ENCODE measurements at regions not wholly inside any gene's neighbourhood (a gene's known extent, or its start where the extent isn't known, plus 50 kb on each side); places are given as distances from the start of the nearest gene placed in this dataset.

DNA sequence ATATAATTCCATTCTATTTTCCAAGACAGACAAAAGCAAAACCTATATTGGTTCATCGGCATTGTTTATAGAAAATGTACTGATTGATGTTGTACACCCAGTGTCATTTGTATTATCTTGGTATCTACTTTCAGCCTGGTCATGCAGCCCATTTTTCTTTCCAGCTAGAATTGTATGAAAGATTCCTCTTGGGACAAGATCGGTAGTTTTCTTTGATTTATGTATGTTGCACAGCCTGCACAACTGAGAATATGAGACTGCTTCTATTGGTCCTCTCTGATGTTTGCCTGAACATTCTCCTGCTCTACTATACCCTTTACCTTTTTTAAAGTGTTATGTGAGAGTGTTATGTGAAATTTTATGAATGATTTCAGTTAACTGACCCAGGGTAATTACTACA lies 487.7 kb upstream of the PRR20A start:
- Histone ChIP-seq H3K9me2 (replicated peaks; ENCODE audit: low read length) (no peaks in the 10 kb centered on the region), H3K79me2 (ENCODE audit: low read length) (no peaks in the 10 kb centered on the region), H4K20me1 (ENCODE audit: low read length) (no peaks in the 10 kb centered on the region), H3K27me3 (ENCODE audit: low read length) (no peaks in the 10 kb centered on the region), H3K4me1 (ENCODE audit: insufficient read depth, low read length) (no peaks in the 10 kb centered on the region), H3F3A (ENCODE audit: low read length, unreplicated experiment) (no peaks in the 10 kb centered on the region), H3K36me3 (ENCODE audit: low read depth, low read length) (no peaks in the 10 kb centered on the region), H3K27ac (ENCODE audit: low read length) (no peak overlapping the region), H3K9me3 (ENCODE audit: low read length) (no peaks in the 10 kb centered on the region), H2AFZ (ENCODE audit: low read length) (no peak overlapping the region), H3K4me3 (ENCODE audit: low read length) (no peak overlapping the region), H3K4me2 (ENCODE audit: low read length) (no peak overlapping the region), H3K9ac (ENCODE audit: low read length) (no peak overlapping the region)
- ChIA-PET CTCF (no interaction called here), POLR2A (ENCODE audit: unreplicated experiment) (no interaction called here)
- no TSS peak for BruUV-seq (replicated peaks)
- TF ChIP-seq, protein P1, sequence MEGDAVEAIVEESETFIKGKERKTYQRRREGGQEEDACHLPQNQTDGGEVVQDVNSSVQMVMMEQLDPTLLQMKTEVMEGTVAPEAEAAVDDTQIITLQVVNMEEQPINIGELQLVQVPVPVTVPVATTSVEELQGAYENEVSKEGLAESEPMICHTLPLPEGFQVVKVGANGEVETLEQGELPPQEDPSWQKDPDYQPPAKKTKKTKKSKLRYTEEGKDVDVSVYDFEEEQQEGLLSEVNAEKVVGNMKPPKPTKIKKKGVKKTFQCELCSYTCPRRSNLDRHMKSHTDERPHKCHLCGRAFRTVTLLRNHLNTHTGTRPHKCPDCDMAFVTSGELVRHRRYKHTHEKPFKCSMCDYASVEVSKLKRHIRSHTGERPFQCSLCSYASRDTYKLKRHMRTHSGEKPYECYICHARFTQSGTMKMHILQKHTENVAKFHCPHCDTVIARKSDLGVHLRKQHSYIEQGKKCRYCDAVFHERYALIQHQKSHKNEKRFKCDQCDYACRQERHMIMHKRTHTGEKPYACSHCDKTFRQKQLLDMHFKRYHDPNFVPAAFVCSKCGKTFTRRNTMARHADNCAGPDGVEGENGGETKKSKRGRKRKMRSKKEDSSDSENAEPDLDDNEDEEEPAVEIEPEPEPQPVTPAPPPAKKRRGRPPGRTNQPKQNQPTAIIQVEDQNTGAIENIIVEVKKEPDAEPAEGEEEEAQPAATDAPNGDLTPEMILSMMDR (conservative IDR thresholded peaks at IDR 0.05; ENCODE audit: low read depth, low read length): no peak
- no peak for TF ChIP-seq EZH2 (IDR thresholded peaks at IDR 0.05; ENCODE audit: low read length, unreplicated experiment)
- TF ChIP-seq EZH2phosphoT487 (IDR thresholded peaks at IDR 0.05; ENCODE audit: borderline replicate concordance, low read length): no peak
- DNase-seq: no peak
- intact Hi-C loops (cut with micrococcal nuclease): no loop called here
- ATAC-seq: no peak

DNA sequence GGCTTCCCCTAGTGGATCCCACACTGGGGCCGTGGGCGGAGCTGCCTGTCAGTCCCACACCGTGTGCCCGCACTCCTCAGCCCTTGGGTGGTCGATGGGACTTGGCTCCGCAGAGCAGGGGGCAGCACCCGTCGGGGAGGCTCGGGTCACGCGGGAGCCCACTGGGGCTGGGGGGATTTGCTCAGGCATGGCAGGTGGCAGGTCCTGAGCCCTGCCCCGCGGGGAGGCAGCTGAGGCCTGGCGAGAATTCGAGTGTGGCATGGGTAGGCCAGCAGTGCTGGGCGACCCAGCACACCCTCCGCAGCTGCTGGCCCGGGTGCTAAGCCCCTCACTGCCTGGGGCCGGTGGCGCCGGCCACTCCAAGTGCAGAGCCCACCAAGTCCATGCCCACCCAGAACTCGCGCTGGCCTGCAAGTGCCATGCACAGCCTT lies 481.7 kb upstream of the PRR20A start:
- H3K36me3 ChIP-seq (ENCODE audit: low read depth, low read length): no peaks in the 10 kb centered on the region
- H2AFZ ChIP-seq (ENCODE audit: low read length): no peak overlapping the region
- intact Hi-C loops (cut with micrococcal nuclease): no loop called here
- ChIA-PET CTCF (no interaction called here), POLR2A (ENCODE audit: unreplicated experiment) (no interaction called here)
- H3K9me2 ChIP-seq (replicated peaks; ENCODE audit: low read length): no peaks in the 10 kb centered on the region
- no peaks in the 10 kb centered on the region for H3K27me3 ChIP-seq (ENCODE audit: low read length)
- no peak overlapping the region for H3K27ac ChIP-seq (ENCODE audit: low read length)
- H3K9me3 ChIP-seq (ENCODE audit: low read length): no peaks in the 10 kb centered on the region
- no peak overlapping the region for H3K4me3 ChIP-seq (ENCODE audit: low read length)
- H3K79me2 ChIP-seq (ENCODE audit: low read length): no peaks in the 10 kb centered on the region
- H3K4me2 ChIP-seq (ENCODE audit: low read length): no peak overlapping the region
- H3F3A ChIP-seq (ENCODE audit: low read length, unreplicated experiment): no peaks in the 10 kb centered on the region
- TF ChIP-seq, protein P1 (conservative IDR thresholded peaks at IDR 0.05; ENCODE audit: low read depth, low read length): no peak
- H3K9ac ChIP-seq (ENCODE audit: low read length): no peak overlapping the region
- no peaks in the 10 kb centered on the region for H4K20me1 ChIP-seq (ENCODE audit: low read length)
- DNase-seq: no peak
- BruUV-seq (replicated peaks): no TSS peak
- no peak for ATAC-seq
- no peaks in the 10 kb centered on the region for H3K4me1 ChIP-seq (ENCODE audit: insufficient read depth, low read length)

DNA sequence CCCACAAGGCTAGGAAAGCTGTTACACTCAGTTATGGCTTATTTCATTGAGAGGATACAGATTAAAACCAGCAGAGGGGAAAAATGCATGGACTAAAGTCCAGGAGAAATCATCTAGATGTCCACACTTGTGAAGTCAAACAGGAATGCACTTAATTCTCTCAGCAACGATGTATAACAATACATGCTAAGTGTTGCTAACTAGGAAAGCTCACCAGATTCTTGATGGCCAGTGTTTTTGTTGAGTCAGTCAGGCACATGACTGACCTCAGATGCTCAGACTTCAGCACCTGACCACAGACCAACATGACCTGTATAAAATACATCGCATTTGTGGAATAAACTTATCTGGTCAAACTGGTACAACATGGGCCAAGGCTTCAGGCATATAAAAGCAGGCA lies 470.2 kb upstream of the PRR20A start:
- Histone ChIP-seq H2AFZ (ENCODE audit: low read length) (no peak overlapping the region), H3K9me2 (replicated peaks; ENCODE audit: low read length) (no peaks in the 10 kb centered on the region), H3F3A (ENCODE audit: low read length, unreplicated experiment) (no peaks in the 10 kb centered on the region), H3K9me3 (ENCODE audit: low read length) (no peaks in the 10 kb centered on the region), H3K27ac (ENCODE audit: low read length) (no peak overlapping the region), H3K4me3 (ENCODE audit: low read length) (no peak overlapping the region), H3K4me2 (ENCODE audit: low read length) (no peak overlapping the region), H4K20me1 (ENCODE audit: low read length) (no peaks in the 10 kb centered on the region), H3K27me3 (ENCODE audit: low read length) (no peaks in the 10 kb centered on the region), H3K9ac (ENCODE audit: low read length) (no peak overlapping the region), H3K4me1 (ENCODE audit: insufficient read depth, low read length) (no peaks in the 10 kb centered on the region), H3K36me3 (ENCODE audit: low read depth, low read length) (no peaks in the 10 kb centered on the region), H3K79me2 (ENCODE audit: low read length) (no peaks in the 10 kb centered on the region)
- intact Hi-C loops (cut with micrococcal nuclease): no loop called here
- no TSS peak for BruUV-seq (replicated peaks)
- no peak for ATAC-seq
- TF ChIP-seq EZH2phosphoT487 (IDR thresholded peaks at IDR 0.05; ENCODE audit: borderline replicate concordance, low read length): no peak
- TF ChIP-seq EZH2 (IDR thresholded peaks at IDR 0.05; ENCODE audit: low read length, unreplicated experiment): no peak
- TF ChIP-seq, protein P1 (conservative IDR thresholded peaks at IDR 0.05; ENCODE audit: low read depth, low read length): no peak
- POLR2A ChIA-PET (ENCODE audit: unreplicated experiment): no interaction called here
- CTCF ChIA-PET: no interaction called here
- DNase-seq: no peak

Data from PC-3 (cell line).